ENCODE measurements at regions not wholly inside any gene's neighbourhood (a gene's known extent, or its start where the extent isn't known, plus 50 kb on each side); places are given as distances from the start of the nearest gene placed in this dataset.

- TF ChIP-seq, protein P1, sequence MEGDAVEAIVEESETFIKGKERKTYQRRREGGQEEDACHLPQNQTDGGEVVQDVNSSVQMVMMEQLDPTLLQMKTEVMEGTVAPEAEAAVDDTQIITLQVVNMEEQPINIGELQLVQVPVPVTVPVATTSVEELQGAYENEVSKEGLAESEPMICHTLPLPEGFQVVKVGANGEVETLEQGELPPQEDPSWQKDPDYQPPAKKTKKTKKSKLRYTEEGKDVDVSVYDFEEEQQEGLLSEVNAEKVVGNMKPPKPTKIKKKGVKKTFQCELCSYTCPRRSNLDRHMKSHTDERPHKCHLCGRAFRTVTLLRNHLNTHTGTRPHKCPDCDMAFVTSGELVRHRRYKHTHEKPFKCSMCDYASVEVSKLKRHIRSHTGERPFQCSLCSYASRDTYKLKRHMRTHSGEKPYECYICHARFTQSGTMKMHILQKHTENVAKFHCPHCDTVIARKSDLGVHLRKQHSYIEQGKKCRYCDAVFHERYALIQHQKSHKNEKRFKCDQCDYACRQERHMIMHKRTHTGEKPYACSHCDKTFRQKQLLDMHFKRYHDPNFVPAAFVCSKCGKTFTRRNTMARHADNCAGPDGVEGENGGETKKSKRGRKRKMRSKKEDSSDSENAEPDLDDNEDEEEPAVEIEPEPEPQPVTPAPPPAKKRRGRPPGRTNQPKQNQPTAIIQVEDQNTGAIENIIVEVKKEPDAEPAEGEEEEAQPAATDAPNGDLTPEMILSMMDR (IDR thresholded peaks at IDR 0.05), result no peak
- TF ChIP-seq POLR2AphosphoS5 (IDR thresholded peaks at IDR 0.05) (no peak), POLR2A (IDR thresholded peaks at IDR 0.05) (no peak), EP300 (IDR thresholded peaks at IDR 0.05) (no peak)
These were observed 514.0 kb upstream of the CDH2 start for GRCh38 chr18:28690836-28691495.
